Vagina (tissue), 2 donors: ENCODE measurements at regions not wholly inside any gene's neighbourhood (a gene's known extent, or its start where the extent isn't known, plus 50 kb on each side); places are given as distances from the start of the nearest gene placed in this dataset.

Experiments
- DNase-seq, 2 donors: peaks; one replicate each; pipeline ENCODE4 v3.0.0-alpha.2; 2017; ENCODE audit errors: extremely low spot score in 2 of 2
- H3K27ac ChIP-seq: fragments of 200-600 bp; sonication (generic); one replicate; pipeline ENCODE4 v1.5.1; 2019
- H3K27me3 ChIP-seq: fragments of 200-600 bp; sonication (generic); one replicate; pipeline ENCODE4 v1.5.1; 2019
- H3K36me3 ChIP-seq, 2 donors: fragments of 200-600 bp; sonication (generic); one replicate each; pipeline ENCODE4 v1.5.1; 2017 to 2019
- H3K4me1 ChIP-seq: fragments of 200-600 bp; sonication (generic); one replicate; pipeline ENCODE4 v1.5.1; 2019
- H3K4me3 ChIP-seq, 2 donors: fragments of 200-600 bp; sonication (generic); 1 replicate in 1 of 2; 2 replicates in 1 of 2; pipeline ENCODE4 v1.5.1; 2016 to 2019
- H3K9me3 ChIP-seq: fragments of 200-600 bp; sonication (generic); one replicate; pipeline ENCODE4 v1.5.1; 2019
- POLR2A ChIP-seq, 2 donors: fragments of 450-650 bp; IDR thresholded peaks; one replicate each; pipeline ENCODE4 v1.6.1; 2017; ENCODE audit warnings: antibody characterized with exemption in 2 of 2, mild to moderate bottlenecking in 2 of 2, moderate library complexity in 2 of 2
- POLR2AphosphoS5 ChIP-seq, 2 donors: sonication (generic); formaldehyde crosslinking; IDR thresholded peaks; one replicate each; pipeline ENCODE4 v1.9.0; 2017; ENCODE audit warnings: antibody characterized with exemption in 2 of 2, mild to moderate bottlenecking in 2 of 2, low read depth in 1 of 2; ENCODE audit not compliant: insufficient read depth in 1 of 2
- intact Hi-C: fragments of 100-400 bp; cut with DNase I; formaldehyde crosslinking; loops from one replicate; pipeline ENCODE4 v1.15.1; 2023
- TF ChIP-seq, protein P1 (sequence below), 3 experiments: fragments of 450-650 bp in 2 of 3; fragments of 200-600 bp in 1 of 3; sonication (generic) in 1 of 3; IDR thresholded peaks; one replicate each; pipeline ENCODE4 v1.5.1; 2017 to 2019; ENCODE audit warnings: antibody characterized with exemption in 3 of 3, mild to moderate bottlenecking in 2 of 3, moderate library complexity in 2 of 3

DNA sequence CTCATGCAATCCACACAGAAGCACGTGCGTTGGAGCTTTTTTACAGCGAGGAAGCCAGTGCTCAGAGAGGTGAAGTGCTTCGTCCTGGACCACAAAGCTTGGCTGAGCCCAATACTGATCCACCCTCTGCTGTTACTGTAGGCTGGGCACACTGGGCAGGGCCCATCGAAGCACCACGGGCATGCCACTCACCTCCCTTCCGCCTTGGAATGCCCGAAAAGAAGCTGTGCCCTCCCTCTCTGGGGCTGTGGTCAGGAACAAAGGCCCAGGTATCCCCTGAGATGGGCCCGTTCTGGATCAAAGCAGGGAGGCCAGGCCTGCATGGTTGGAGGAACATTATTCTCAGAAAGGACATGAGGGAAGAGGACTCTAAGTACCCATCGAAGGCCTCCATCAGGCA is 206.7 kb upstream of the C1orf174 start:
- TF ChIP-seq, protein P1, sequence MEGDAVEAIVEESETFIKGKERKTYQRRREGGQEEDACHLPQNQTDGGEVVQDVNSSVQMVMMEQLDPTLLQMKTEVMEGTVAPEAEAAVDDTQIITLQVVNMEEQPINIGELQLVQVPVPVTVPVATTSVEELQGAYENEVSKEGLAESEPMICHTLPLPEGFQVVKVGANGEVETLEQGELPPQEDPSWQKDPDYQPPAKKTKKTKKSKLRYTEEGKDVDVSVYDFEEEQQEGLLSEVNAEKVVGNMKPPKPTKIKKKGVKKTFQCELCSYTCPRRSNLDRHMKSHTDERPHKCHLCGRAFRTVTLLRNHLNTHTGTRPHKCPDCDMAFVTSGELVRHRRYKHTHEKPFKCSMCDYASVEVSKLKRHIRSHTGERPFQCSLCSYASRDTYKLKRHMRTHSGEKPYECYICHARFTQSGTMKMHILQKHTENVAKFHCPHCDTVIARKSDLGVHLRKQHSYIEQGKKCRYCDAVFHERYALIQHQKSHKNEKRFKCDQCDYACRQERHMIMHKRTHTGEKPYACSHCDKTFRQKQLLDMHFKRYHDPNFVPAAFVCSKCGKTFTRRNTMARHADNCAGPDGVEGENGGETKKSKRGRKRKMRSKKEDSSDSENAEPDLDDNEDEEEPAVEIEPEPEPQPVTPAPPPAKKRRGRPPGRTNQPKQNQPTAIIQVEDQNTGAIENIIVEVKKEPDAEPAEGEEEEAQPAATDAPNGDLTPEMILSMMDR (IDR thresholded peaks at IDR 0.05) = no peak
- TF ChIP-seq POLR2AphosphoS5 (IDR thresholded peaks at IDR 0.05; ENCODE audit: insufficient read depth in 1 of 2, low read depth in 1 of 2) = no peak
- TF ChIP-seq POLR2A (IDR thresholded peaks at IDR 0.05) = no peak

DNA sequence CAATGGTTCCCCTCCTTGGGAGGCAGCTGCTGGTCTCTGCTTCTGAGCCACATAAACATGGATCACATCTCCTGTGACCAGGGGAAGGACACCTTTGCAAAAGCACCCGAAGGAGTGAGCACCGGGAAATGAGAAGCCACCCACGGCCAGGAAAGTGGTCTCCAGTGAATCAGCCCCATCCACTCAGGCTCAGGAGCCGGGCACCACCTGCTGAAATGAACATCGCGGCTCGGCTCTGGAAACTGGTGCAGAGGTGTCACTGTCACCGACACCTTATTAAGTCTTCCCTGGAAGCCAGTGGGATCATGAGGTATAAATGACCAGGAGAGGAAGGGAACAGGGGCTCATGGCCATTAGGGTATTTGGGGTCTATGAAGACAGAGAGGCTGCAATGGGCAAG is 207.2 kb upstream of the C1orf174 start:
- Histone ChIP-seq H3K27me3 (no peaks in the 10 kb centered on the region), H3K9me3 (no peaks in the 10 kb centered on the region), H3K4me3 (no peak overlapping the region), H3K4me1 (no peaks in the 10 kb centered on the region), H3K27ac (no peak overlapping the region), H3K36me3 (no peaks in the 10 kb centered on the region)
- DNase-seq = no peak
- TF ChIP-seq POLR2AphosphoS5 (IDR thresholded peaks at IDR 0.05; ENCODE audit: insufficient read depth in 1 of 2, low read depth in 1 of 2) = no peak
- intact Hi-C loops = no loop called here

More for the DNA sequence above, 206.7 kb upstream of the C1orf174 start:
- H3K36me3 ChIP-seq = no peaks in the 10 kb centered on the region
- no peaks in the 10 kb centered on the region for H3K27me3 ChIP-seq
- DNase-seq = no peak
- no peak overlapping the region for H3K4me3 ChIP-seq
- intact Hi-C loops = no loop called here
- H3K9me3 ChIP-seq = no peaks in the 10 kb centered on the region
- H3K4me1 ChIP-seq = no peaks in the 10 kb centered on the region
- H3K27ac ChIP-seq = no peak overlapping the region

DNA sequence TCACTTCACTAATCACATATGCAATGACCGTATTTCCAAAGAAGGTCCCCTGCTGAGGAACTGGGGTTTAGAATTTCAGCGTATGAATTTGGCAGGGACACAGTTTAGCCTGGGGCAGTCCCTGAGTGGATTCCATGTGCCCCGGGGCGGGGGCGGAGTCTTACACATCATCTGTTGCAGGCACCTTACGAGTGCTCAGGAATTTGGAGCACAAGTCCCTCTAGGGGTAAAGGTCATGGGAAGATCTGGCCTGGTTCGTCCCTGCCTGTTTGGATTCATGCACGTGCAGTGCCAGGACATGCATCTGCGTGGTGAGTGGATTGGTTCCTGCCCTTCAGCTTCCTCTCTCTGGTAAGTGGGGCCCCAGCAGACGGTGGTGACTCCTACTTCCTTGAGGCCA is 208.3 kb upstream of the C1orf174 start:
- H3K4me3 ChIP-seq = no peak overlapping the region
- no peak for DNase-seq
- intact Hi-C loops = no loop called here
- H3K36me3 ChIP-seq = no peaks in the 10 kb centered on the region
- no peaks in the 10 kb centered on the region for H3K27me3 ChIP-seq
- TF ChIP-seq, protein P1 (IDR thresholded peaks at IDR 0.05) = no peak
- no peak overlapping the region for H3K27ac ChIP-seq
- H3K9me3 ChIP-seq = no peaks in the 10 kb centered on the region
- H3K4me1 ChIP-seq = no peaks in the 10 kb centered on the region

DNA sequence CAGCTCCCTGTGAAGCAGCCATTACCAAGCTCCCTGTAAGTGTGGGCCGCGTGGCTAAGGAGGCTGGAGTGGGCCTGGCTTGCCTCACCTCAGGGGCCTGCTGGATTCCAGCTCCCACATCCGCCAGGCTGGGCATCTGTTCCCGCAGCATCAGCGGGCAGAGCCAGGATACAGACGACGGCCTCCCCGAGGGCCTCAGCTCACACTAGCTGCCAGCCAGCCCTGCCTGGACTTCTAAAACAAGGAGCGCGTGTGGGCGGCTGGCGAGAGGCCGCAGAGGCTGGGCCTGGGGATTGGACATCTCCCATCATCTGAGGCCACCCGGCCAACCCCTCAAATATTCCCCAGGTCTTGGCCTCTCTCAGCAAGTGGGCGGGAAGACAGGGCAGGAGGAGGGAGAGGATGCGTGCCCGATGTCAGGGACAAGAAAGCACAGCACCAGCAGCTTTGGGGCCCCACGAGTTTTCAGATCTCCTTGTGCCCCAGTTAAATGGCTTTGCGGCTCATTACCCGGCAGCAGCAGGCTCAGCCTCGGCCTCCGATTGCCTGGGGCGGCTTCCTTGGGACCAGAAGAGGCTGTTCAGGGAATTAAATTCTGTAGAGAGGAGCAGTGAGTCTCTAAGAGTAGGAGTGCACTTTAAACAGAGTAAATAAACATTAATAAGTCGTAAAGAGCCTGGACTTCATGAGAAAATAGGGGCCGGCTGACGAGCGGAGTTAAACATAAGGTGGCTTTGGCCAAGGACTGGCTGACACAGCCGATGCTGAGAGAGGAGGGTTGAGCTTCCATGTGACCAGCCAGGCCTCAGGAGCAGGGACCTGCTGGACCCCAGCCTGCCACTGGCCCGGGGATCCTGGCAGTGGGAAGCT is 208.9 kb upstream of the C1orf174 start:
- no peaks in the 10 kb centered on the region for H3K9me3 ChIP-seq
- DNase-seq = no peak
- H3K36me3 ChIP-seq = no peaks in the 10 kb centered on the region
- no peak overlapping the region for H3K4me3 ChIP-seq
- TF ChIP-seq POLR2AphosphoS5 (IDR thresholded peaks at IDR 0.05; ENCODE audit: insufficient read depth in 1 of 2, low read depth in 1 of 2) = no peak
- TF ChIP-seq POLR2A (IDR thresholded peaks at IDR 0.05) = no peak
- TF ChIP-seq, protein P1 (IDR thresholded peaks at IDR 0.05) = no peak
- intact Hi-C loops = no loop called here
- H3K27ac ChIP-seq = no peak overlapping the region
- H3K27me3 ChIP-seq = no peaks in the 10 kb centered on the region
- no peaks in the 10 kb centered on the region for H3K4me1 ChIP-seq

DNA sequence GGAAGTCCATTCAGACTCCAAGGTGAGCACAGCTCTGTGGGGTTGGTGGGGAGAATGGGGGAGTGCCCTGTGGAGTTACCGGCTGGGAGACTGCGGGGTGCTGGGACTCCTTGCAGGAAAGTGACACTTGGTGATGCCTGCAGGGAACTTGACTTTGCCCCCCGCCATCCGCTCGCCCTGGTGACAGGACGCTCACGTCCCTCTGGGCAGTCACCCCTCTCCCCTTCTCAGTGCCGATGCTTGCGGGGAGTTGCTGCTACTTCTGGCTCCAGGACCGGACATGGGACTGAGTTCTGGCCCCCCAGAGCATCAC is 209.5 kb upstream of the C1orf174 start:
- Histone ChIP-seq H3K27ac (no peak overlapping the region), H3K4me3 (no peak overlapping the region), H3K9me3 (no peaks in the 10 kb centered on the region), H3K27me3 (no peaks in the 10 kb centered on the region), H3K4me1 (no peaks in the 10 kb centered on the region), H3K36me3 (no peaks in the 10 kb centered on the region)
- DNase-seq = no peak
- intact Hi-C loops = no loop called here
- TF ChIP-seq, protein P1 (IDR thresholded peaks at IDR 0.05) = no peak
- TF ChIP-seq POLR2A (IDR thresholded peaks at IDR 0.05) (no peak), POLR2AphosphoS5 (IDR thresholded peaks at IDR 0.05; ENCODE audit: insufficient read depth in 1 of 2, low read depth in 1 of 2) (no peak)
